HG03108 (cell line): ENCODE measurements at regions not wholly inside any gene's neighbourhood (a gene's known extent, or its start where the extent isn't known, plus 50 kb on each side); places are given as distances from the start of the nearest gene placed in this dataset.
A peak's percentile ranks its signal among the peaks of the same experiment; 100 is the strongest.

Source experiments
- ATAC-seq: cut with Tn5 transposase; IDR thresholded peaks from one replicate; pipeline ENCODE4 v1.9.1; 2021; ENCODE audit warnings: moderate library complexity; ENCODE audit not compliant: unreplicated experiment

GRCh38 chr13:33686772-33687480 lies 131.0 kb upstream of the RFC3 start:
- no peak for ATAC-seq

- no peak for ATAC-seq
Measured at GRCh38 chr13:33690354-33690753, 127.6 kb upstream of the RFC3 start.

- no peak for ATAC-seq
Measured at GRCh38 chr13:33691980-33692379, 126.0 kb upstream of the RFC3 start.

GRCh38 chr13:33692531-33692930 lies 125.4 kb upstream of the RFC3 start:
- ATAC-seq = no peak

- ATAC-seq = no peak
Measured at GRCh38 chr13:33694546-33694945, 123.4 kb upstream of the RFC3 start.

- ATAC-seq = no peak
Measured at GRCh38 chr13:33696530-33696929, 121.4 kb upstream of the RFC3 start.

- ATAC-seq = no peak
Measured at GRCh38 chr13:33697926-33698325, 120.0 kb upstream of the RFC3 start.

GRCh38 chr13:33707449-33707848 lies 110.5 kb upstream of the RFC3 start:
- no peak for ATAC-seq

- ATAC-seq = no peak
Measured at GRCh38 chr13:33710924-33711323, 107.0 kb upstream of the RFC3 start.

- no peak for ATAC-seq
Measured at GRCh38 chr13:33711436-33711835, 106.5 kb upstream of the RFC3 start.

GRCh38 chr13:33717775-33718174 lies 100.2 kb upstream of the RFC3 start:
- ATAC-seq = no peak

- ATAC-seq = no peak
Measured at GRCh38 chr13:33721724-33722123, 96.2 kb upstream of the RFC3 start.

GRCh38 chr13:33722216-33722915 lies 95.6 kb upstream of the RFC3 start:
- no peak for ATAC-seq

- ATAC-seq = no peak
Measured at GRCh38 chr13:33723365-33723764, 94.6 kb upstream of the RFC3 start.

GRCh38 chr13:33723772-33724435 lies 94.0 kb upstream of the RFC3 start:
- ATAC-seq = peak; percentile 51

GRCh38 chr13:33725340-33725739 lies 92.6 kb upstream of the RFC3 start:
- ATAC-seq = no peak

- no peak for ATAC-seq
Measured at GRCh38 chr13:33727297-33728083, 90.5 kb upstream of the RFC3 start.

- ATAC-seq = peak; percentile 87
Measured at GRCh38 chr13:33728271-33729037, 89.5 kb upstream of the RFC3 start.

GRCh38 chr13:33730147-33730546 lies 87.8 kb upstream of the RFC3 start:
- ATAC-seq = no peak

- no peak for ATAC-seq
Measured at GRCh38 chr13:33730619-33731018, 87.3 kb upstream of the RFC3 start.

GRCh38 chr13:33735276-33735675 lies 82.7 kb upstream of the RFC3 start:
- ATAC-seq = no peak
